Stimulated activated CD8-positive, alpha-beta memory T cell treated with anti-CD3 and anti-CD28 coated beads, Interleukin-4, amount 100 ng/mL, for 4 hours (primary cell): ENCODE measurements at regions not wholly inside any gene's neighbourhood (a gene's known extent, or its start where the extent isn't known, plus 50 kb on each side); places are given as distances from the start of the nearest gene placed in this dataset.

Source experiments
- DNase-seq, 2 donors: peaks; one replicate each; pipeline ENCODE4 v3.0.0-alpha.2; 2020; ENCODE audit warnings: low read depth in 2 of 2, low spot score in 1 of 2

DNA sequence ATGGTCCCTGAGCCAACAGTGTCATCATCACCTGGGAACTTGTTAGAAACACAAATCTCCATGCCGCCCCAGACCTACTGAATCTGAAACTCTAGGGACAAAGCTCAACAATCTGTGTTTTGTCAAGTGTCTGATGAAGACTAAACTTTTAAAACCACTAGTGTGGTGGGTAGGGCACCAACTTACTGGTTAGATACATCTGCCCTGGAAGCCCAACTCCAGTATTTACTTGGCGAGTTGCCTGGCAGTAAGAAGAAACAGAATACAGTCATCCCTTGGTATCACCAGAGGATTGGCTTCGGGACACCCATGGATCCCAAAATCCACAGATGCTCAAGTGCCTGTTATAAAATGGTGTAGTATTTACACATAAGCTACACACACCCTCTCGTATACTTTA lies 367.9 kb upstream of the DUSP10 start:
- DNase-seq: no peak

DNA sequence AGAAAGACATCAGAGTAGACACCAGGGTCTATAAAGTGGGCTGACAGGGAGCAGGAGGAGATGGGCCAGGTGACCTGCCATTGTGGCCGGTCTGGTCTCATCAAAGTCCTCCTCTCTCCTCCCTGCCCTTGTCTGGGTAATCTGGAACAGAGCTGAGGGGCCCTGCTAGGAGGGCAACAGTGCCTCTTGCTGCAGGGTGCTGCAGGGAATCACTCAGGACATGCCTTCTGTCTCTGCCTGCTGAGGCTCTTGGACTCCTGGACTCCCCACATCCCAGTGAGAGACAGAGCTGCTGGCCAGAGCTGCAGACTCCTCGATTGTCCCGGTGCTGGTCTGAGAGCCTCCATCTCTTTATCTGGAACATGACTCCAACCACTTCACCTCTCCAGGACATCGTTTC lies 366.1 kb upstream of the DUSP10 start:
- DNase-seq: no peak

DNA sequence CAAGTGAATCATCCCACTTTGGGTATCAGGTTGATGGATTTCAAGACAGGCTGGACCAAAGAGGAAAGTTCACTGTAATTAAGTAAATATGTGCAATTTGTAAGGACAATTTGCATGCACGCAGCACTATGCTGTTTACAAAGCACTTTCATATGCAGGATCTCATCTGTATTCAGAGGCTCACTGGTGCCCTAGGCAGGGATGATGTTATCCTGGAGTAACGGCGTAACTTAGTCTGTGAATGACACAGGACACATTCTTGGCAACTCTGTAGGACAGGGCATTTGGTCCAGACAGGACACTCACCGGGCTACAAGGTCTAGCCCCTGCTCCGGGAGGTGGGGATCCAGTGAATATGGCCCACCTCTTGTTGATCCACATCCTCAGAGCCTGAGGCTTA lies 365.4 kb upstream of the DUSP10 start:
- no peak for DNase-seq

DNA sequence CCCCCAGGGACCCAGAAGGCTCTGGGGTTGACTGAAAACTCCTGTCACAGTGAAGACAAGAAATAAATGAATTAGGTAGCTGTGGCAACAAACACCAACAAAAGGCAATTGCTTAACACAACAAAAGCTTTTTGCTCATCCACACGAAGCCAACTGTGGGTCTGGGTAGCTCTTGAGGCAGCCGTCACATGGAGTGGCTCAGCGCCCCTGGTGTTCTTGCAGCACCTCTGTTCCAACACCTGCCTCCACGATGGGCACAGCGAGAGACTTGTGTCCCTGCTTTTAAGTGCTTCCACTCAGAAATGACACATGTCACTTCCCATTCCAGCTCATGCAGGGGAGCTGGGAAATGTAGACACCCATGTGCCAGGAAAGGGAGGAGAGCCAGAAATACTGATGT lies 364.5 kb upstream of the DUSP10 start:
- DNase-seq: no peak

DNA sequence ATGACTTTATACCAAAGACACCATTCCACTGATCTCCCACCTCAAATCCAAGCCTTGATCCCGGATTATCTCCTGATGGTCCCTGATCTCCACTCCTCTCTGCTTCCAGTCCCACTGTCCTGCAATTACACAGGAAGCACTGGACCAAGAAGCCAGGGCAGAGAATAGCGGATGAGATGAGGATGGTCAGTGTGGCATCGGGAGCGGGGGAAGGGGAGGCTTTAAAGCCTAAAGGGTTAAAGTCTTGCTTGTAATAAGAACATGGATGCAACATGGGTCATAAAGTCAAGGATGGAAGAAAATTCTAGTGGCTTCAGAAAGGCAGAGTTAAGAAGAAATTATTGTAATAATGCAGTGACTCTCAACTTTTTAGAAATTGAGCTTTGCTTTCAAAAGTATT lies 364.0 kb upstream of the DUSP10 start:
- DNase-seq: no peak

DNA sequence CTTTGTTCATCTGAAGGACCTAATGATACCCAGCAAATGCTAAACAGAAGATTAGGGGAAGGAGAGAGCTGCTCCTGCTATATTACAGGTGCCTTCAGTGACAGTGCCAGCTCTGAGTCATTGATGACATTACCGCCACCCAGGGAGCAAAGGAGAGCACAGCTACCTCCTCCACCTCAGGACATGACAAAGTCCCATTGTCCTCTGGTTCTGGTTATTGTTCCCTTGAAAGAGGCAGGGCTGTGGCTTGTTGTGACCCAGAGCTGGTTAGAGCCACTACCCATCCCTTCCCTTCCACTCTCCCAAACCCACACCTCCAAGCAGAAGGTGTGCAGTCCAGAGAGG lies 363.5 kb upstream of the DUSP10 start:
- DNase-seq: no peak

DNA sequence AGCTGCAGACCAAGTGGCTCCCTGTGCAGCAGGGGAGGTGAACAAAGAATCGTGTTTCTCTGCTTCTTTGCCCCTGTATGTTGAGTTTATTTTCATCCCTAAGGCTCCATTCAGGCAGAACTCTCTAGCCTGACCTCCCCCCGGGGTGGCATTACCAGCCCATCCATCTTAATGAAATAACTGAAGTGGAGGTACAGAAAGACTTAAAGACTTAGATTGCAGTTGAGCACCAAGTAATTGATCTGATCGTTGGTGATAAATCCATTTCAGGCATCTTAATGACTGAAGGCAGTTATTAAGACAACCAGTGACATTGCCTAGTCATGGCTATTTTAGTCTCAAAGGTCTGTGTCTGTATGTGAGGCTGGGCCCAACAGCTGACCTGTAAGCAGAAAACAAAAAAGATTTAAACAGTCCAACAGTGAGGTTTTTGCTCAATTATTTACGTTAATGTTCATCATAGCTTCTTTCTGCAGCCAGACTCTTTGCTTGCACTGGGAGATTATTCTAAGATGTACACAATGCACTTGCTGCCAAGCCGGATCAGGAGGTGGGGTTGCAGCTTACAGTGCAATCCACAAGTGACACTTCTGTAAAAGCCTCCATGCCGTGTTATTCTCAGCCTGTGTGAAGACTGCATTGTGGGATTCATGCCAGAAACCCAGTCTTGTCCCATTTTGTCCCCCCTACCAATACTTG lies 363.0 kb upstream of the DUSP10 start:
- DNase-seq: no peak

DNA sequence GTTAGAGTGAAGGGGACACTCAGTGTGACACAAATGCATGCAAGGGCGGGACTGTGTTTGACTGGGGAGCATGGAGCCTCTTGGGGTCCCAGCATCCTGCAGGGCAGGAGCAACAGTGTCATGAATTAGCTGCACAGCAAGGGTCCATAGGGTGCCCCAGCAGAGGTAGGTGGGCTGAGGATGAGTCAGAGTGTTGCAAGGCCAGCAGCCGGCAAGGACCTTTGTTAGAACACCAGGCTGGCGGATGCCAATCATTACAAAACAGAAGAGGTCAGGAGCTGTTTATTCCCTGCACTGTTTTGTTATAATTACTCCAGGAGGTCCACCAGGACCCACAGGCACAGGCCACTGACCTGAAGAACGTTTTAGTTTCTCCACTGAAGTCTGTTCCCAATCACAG lies 362.2 kb upstream of the DUSP10 start:
- no peak for DNase-seq

DNA sequence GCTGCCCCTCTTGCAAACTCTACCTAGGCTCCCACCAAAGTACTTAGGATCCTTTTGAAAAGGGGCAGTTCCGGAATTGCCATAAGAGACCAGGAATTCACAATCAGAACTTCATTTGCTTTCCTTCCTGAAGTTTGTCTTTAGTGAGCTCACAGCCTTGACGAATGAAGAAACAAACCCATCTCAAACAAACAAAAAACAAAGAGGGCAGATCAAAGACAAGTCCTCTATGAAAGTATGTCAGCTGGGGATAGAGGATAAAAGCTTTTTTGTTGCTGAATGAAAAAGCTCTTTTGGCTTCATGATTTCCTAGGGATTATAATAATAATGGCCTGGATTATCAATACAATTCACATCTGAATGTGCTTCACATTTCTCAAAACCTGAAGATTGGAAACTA lies 357.9 kb upstream of the DUSP10 start:
- no peak for DNase-seq

DNA sequence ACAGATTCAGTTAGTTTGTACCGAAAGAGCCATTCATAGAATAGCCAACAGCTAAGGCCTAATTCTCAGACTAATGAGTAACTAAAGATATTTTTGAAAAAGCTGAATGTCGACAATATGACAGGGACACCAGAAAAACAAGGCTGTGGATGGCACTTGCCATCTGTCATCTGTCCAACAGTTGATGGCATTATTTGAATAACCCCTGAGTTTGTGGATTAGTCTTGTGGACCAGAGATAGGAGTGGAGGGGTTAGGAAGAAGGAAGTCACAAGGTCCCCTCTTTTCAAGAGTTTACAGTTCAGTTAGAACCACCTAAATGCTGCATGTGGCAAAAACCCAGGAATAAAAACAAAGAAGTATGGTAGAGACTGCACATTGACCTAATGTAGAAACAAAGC lies 356.5 kb upstream of the DUSP10 start:
- no peak for DNase-seq

DNA sequence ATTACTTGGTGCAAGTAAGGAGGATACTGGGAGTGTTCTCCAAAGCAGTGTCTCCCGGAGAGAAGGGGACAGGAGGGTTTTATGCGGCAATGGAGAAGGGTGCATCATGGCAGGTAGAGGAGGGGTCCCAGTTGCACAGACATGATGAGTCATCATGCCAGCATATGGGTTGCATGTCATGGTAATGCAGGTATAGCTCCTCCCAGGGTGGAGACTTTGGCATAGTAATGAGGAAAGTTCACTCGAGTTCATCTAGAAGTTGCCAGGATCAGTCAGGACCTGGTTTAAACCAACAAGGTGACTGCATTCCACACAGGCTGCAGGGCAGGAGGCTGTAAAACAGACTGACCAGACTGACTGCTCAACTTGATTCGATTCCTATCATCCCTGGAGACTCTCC lies 355.7 kb upstream of the DUSP10 start:
- DNase-seq: no peak

DNA sequence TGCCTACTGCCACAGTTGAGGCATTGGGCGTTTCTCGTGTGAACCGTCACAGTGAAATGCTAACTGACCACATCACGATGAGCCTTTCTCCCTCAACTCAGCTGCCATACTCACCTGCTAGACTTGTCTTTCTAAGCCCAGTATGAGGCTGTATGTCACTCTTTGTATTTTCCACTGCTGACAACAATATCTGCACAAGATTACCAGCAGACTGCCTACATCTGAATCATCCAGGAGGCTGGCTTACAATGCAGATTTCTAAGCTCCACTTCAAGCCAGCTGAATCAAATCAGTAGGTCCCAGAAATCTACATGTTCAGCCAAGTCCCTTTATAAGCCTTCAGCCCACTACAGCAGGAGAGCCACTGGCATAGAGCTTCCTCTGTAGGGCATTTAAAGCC lies 355.0 kb upstream of the DUSP10 start:
- DNase-seq: no peak

DNA sequence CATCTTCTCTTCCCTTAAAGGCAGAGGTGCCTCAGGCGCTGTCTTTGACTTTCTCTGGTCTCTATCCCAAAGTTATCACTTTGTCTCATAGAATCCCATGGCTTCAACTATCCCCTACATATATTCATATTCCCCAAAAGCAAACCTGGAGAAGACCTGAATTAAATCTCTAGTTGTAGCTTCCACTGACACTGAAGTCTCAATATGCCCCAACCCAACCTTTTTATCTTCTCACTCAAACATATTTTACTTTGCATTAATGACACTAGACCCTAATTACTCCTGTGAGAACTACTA lies 354.5 kb upstream of the DUSP10 start:
- DNase-seq: no peak

DNA sequence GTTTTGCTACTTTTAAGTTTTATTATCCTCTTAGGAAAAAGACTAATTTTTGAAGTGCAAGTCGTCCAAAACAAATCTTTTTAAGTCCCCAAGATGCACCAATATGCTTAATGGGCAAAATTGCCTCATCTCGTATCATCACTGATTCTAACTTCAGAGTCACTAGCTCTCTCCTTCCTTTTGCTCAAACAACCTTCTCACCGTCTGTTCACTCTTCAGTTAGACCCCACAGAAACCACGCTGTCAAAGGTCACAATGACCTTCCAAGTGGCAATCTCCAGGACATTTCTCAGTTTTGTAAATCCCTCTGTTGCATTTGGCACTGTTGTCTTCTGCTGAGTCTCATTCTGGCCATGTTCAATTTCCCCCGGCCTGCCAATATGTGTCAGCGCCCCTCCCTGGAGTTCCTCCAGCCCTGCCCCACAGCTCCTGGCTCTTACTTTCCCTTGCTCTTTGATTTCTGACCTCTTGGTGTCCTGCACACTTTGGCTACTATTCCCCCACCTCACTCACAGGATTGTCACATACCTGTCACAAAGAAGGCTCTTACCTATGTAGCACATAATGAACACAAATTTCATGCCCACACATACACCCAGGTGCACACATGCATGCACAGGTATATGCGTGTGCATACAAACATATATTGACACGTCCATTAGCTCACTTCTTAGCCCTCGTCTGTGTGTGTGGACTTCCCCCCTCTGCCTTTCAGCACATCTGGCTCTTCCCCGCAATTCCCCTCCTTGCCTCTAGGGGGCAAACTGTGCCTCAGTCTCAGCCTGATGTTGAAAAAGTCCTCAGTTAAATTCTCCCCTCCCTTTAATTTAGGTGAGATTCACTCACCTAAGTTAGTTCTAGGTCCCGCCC lies 354.0 kb upstream of the DUSP10 start:
- peak; percentile 7 to 41 for DNase-seq

DNA sequence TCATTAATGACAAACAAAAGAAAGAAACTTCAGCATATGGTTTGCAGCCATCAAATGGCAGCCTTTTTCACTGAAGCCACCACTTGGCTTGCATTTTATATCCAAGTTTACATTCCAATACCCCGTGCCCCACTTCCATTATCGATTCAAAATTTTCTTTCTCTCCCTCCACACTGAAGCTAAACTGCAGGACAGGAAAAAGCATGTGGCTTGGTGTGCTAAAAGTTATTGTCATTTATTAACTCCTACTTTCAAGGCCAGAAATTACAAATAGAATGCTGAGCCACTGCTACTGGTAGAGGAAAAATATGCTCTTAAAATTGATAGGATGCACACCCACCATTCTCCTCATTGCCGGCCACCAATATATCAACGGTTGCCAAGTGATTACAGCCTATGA lies 351.6 kb upstream of the DUSP10 start:
- no peak for DNase-seq

DNA sequence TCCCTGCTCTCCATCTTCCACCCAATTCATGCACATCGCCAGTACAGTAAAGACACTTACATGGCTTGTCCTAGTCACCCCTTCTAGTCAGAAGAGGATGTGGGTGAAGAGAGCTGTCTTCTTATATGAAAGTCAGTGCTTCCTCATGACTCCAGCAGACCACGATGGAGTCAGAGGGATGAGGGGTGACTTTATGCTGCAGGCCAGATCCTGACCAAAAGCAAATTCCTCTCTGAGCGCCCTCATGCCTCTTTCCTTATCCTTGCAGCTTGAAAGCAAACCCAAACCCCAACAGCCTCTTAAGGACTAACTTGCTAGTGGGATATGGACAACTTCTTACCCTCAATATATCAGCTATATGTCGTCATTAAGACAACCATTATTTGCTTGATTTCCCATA lies 348.2 kb upstream of the DUSP10 start:
- no peak for DNase-seq

DNA sequence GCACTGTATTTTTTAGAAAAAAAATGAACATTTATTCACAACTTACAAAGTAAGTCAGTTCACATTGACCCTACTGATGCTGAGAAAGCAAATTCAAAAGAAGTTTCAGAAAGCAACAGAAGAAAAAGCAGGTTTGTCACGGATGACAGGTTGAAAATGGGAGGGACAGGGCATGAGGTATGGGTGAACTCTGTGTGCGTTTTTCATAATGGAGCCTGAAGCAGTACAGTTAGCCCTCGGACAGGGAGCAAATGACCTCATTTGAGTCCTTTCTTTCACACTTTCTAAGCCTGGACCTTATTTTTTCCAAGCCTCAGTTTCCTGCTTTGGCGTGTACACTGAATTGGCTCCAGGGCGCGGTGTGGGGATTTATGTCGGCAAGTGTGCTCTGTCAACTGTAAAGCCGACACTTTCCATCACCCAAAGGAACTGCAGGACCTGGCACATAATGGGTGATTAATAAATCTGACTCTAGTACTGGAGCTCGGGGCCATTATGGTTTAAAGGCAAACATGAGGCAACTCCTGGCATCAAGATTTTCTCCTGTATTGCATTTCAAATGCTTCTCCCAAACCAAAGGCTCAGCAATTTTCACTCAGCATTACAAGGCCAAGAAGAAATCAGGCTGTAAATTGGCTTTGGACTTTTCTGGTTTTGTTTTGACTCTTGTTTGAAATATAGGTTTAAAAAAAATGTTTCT lies 345.5 kb upstream of the DUSP10 start:
- no peak for DNase-seq

DNA sequence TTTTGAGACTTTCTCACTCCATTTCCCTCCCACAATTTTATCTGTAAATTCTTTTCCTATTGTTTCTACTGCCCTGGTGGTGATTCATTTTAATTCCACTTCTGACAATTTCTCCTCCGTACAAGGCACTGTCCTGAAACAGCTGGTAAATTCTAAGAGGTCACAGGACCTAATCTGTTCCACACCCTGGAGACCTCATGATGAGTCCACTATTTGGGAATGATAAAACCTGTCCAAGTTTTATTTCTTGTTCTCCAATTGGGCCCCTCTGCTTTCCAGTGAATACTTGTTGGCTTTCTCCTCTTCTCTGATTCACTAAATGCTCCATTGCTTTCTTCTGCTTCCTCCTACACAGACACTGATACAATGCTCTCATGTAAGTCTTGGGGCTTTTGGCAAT lies 343.1 kb upstream of the DUSP10 start:
- no peak for DNase-seq

DNA sequence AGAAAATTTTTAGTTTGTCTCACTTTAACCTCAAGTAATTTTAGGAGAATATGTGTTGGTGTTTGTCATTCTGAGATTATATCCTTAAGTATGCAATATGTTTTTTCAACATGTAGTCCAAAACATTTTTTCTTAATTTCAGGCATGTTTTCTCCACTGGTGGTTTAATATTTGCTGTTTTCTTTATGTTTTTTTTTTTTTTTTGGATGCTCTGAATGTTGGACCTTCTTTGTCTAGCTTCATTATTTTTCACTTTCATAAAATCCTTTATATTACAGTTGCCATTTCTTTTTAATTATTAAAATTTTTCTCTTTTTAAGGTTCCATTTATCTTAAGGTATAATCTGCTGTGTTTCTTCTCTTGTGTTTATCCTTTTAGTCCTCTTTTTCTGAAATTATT lies 342.2 kb upstream of the DUSP10 start:
- DNase-seq: no peak

DNA sequence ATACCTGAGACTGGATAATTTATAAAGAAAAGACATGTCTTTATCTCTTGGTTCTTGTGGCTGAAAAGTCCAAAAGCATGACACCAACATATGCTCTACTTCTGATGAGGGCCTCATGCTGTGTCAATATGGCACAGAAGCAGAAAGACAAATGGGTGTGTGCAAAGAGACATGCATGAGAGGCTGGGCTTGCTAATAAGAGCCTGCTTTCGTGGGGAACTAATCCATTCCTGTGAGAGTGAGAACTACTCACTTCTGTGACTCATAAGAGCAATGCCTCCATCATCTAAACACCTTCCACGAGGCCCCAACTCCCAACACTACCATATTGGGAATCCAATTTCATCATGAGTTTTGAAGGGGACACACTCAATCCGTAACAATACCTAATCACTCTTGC lies 340.0 kb upstream of the DUSP10 start:
- DNase-seq: no peak

DNA sequence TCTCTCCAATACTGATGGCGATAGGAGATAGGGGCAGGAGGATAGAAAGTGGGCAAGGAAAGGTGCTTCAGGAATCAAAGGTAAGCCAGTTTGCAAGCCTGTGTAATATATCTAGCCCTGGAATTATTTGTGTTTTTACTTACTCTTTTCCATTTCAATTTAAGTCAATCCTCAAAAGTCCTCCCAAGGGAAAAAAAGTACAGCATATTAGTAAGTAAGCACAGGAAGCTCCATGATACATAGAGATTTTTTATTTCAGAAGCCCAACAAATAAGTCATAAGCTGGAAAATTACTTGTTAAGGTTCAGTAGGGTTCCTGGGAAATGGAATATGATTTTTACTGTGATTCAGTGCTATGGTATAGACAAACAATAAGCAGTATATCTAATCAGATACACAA lies 337.7 kb upstream of the DUSP10 start:
- no peak for DNase-seq

DNA sequence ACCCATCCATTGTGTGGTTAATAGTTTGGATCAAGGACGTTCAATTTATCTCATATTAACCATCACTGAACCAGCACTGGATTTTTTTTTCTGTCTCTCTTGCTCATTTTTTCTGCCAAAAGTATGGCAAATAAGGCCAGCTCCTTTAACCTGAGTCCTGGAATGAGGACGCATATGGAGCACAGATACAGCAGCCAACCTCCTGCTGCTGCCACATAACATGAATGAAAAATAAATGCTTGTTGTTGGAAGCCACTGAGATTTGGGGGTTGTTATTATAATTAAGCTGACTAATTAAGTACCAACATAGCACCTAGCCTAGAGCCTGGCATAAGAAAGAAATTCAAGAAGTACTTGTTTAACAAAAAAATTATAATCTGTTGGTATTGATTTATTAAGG lies 335.3 kb upstream of the DUSP10 start:
- DNase-seq: no peak

DNA sequence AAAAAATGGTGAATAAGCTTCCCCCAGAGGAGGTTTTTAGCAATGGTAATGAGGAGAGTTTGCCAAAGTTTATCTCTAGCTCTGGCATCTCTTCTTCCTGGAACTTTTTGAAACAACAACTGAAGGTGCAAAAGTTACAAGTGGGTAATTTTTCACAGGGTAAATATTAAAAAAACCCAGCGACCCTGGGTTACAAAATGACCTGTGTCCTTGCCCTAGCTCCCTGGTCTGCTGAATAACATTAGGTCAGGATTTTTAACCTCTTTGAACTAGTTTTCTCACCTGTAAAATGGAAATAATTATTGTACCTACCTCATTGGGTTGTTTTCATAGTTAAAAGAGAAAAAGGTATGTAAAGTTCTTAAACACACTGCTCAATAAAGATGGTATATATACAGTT lies 332.4 kb upstream of the DUSP10 start:
- DNase-seq: no peak
